Trophoblast cell (in vitro differentiated cells and primary cell): ENCODE measurements at regions not wholly inside any gene's neighbourhood (a gene's known extent, or its start where the extent isn't known, plus 50 kb on each side); places are given as distances from the start of the nearest gene placed in this dataset.

Experiments used
- DNase-seq, 2 donors: peaks; one replicate each; pipeline ENCODE4 v3.0.0-alpha.2; 2016
- H2AFZ ChIP-seq: 2 replicates; pipeline ENCODE4 v1.6.1; 2013; ENCODE audit warnings: low read length, moderate library complexity, mild to moderate bottlenecking; ENCODE audit not compliant: insufficient read depth, poor library complexity
- H2AK5ac ChIP-seq: 2 replicates; pipeline ENCODE4 v1.6.1; 2013; ENCODE audit warnings: mild to moderate bottlenecking, low read length
- H2BK120ac ChIP-seq: 2 replicates; pipeline ENCODE4 v1.6.1; 2013; ENCODE audit warnings: low read length, mild to moderate bottlenecking, moderate library complexity; ENCODE audit not compliant: insufficient read depth, poor library complexity
- H2BK12ac ChIP-seq: 2 replicates; pipeline ENCODE4 v1.6.1; 2013; ENCODE audit warnings: mild to moderate bottlenecking, low read length, moderate library complexity
- H2BK5ac ChIP-seq: 2 replicates; pipeline ENCODE4 v1.6.1; 2013; ENCODE audit warnings: low read length, low read depth, moderate library complexity, mild to moderate bottlenecking; ENCODE audit not compliant: poor library complexity
- H3K14ac ChIP-seq: 2 replicates; pipeline ENCODE4 v1.6.1; 2013; ENCODE audit warnings: mild to moderate bottlenecking, low read length
- H3K18ac ChIP-seq: 2 replicates; pipeline ENCODE4 v1.6.1; 2013; ENCODE audit warnings: mild to moderate bottlenecking, low read length
- H3K23ac ChIP-seq: 2 replicates; pipeline ENCODE4 v1.6.1; 2013; ENCODE audit warnings: low read length
- H3K27ac ChIP-seq: 2 replicates; pipeline ENCODE4 v1.5.1; 2013; ENCODE audit warnings: low read depth, mild to moderate bottlenecking, inconsistent platforms, low read length, moderate library complexity
- H3K27me3 ChIP-seq: 2 replicates; pipeline ENCODE4 v1.6.1; 2013; ENCODE audit warnings: inconsistent platforms, mild to moderate bottlenecking, low read length, moderate library complexity; ENCODE audit not compliant: insufficient read depth
- H3K36me3 ChIP-seq, 2 experiments: 1 replicate in 1 of 2; 2 replicates in 1 of 2; pipeline ENCODE4 v1.6.1; 2013; ENCODE audit warnings: low read length in 2 of 2, mild to moderate bottlenecking in 2 of 2, moderate library complexity in 1 of 2; ENCODE audit not compliant: insufficient read depth in 2 of 2, control insufficient read depth in 1 of 2
- H3K4ac ChIP-seq: 2 replicates; pipeline ENCODE4 v1.6.1; 2013; ENCODE audit warnings: low read depth, mild to moderate bottlenecking, low read length, moderate library complexity
- H3K4me1 ChIP-seq, 2 experiments: 1 replicate in 1 of 2; 2 replicates in 1 of 2; pipeline ENCODE4 v1.6.1; 2013; ENCODE audit warnings: low read length in 2 of 2, mild to moderate bottlenecking in 2 of 2, moderate library complexity in 1 of 2; ENCODE audit not compliant: insufficient read depth in 2 of 2, control insufficient read depth in 1 of 2
- H3K4me2 ChIP-seq: 2 replicates; pipeline ENCODE4 v1.6.1; 2013; ENCODE audit warnings: inconsistent platforms, mild to moderate bottlenecking, low read length, moderate library complexity
- H3K4me3 ChIP-seq: 2 replicates; pipeline ENCODE4 v1.5.1; 2013; ENCODE audit warnings: mild to moderate bottlenecking, low read depth, low read length, inconsistent platforms
- H3K79me1 ChIP-seq: one replicate; pipeline ENCODE4 v1.6.1; 2013; ENCODE audit warnings: low read length
- H3K79me2 ChIP-seq: 2 replicates; pipeline ENCODE4 v1.6.1; 2013; ENCODE audit warnings: low read length, mild to moderate bottlenecking; ENCODE audit not compliant: control insufficient read depth, insufficient read depth, poor library complexity
- H3K9ac ChIP-seq: 2 replicates; pipeline ENCODE4 v1.6.1; 2013; ENCODE audit warnings: mild to moderate bottlenecking, low read length
- H3K9me3 ChIP-seq: 2 replicates; pipeline ENCODE4 v1.6.1; 2013; ENCODE audit warnings: low read depth, mild to moderate bottlenecking, control low read depth, inconsistent platforms, low read length; ENCODE audit not compliant: insufficient read depth
- H4K12ac ChIP-seq: 2 replicates; pipeline ENCODE4 v1.6.1; 2013; ENCODE audit warnings: low read depth, mild to moderate bottlenecking, low read length, moderate library complexity
- H4K8ac ChIP-seq: 2 replicates; pipeline ENCODE4 v1.6.1; 2013; ENCODE audit warnings: low read depth, mild to moderate bottlenecking, low read length, moderate library complexity
- H4K91ac ChIP-seq: one replicate; pipeline ENCODE4 v1.6.1; 2013; ENCODE audit warnings: low read depth, mild to moderate bottlenecking, low read length, moderate library complexity
- WGBS: extraction: QIAGEN DNeasy Blood & Tissue Kit; methylation state at CpG from one replicate; pipeline ENCODE4 v1.1.7; 2013; ENCODE audit warnings: missing lambda C conversion rate; ENCODE audit not compliant: insufficient read length, insufficient coverage; ENCODE audit errors: extremely low coverage; 5-methylcytosine and 5-hydroxymethylcytosine counted together

DNA sequence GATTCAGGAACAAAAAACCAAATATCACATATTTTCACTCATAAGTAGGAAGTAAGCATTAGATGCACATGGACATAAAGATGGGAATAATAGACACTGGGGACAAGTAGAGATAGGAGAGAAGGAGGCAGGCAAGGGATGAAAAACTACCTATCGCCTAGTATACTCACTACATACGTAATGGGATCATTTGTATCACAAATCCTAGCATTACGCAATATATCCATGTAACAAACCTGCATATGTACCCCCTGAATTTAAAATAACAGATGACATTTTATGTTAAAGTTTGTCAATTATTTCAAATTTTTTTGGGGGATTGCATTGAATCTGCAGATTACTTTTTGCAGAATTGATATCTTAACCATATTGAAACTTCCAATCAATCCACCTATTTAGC lies 660.5 kb upstream of the MAN1A1 start:
- no peaks in the 10 kb centered on the region for H3K27me3 ChIP-seq
- no peak overlapping the region for H4K8ac ChIP-seq
- H4K12ac ChIP-seq: no peak overlapping the region
- no CpG with 5 or more reads among the region's 3 CpGs for WGBS
- no peak overlapping the region for H3K4me3 ChIP-seq
- no peak overlapping the region for H2BK120ac ChIP-seq
- no peak overlapping the region for H2BK5ac ChIP-seq
- no peak overlapping the region for H2BK12ac ChIP-seq
- no peak overlapping the region for H3K4me2 ChIP-seq
- no peaks in the 10 kb centered on the region for H3K79me2 ChIP-seq
- no peaks in the 10 kb centered on the region for H3K36me3 ChIP-seq
- DNase-seq: no peak
- H3K4me1 ChIP-seq: no peaks in the 10 kb centered on the region
- no peak overlapping the region for H3K23ac ChIP-seq
- no peak overlapping the region for H4K91ac ChIP-seq
- no peaks in the 10 kb centered on the region for H3K79me1 ChIP-seq
- H3K27ac ChIP-seq: no peak overlapping the region
- H2AFZ ChIP-seq: no peak overlapping the region
- no peak overlapping the region for H2AK5ac ChIP-seq
- H3K4ac ChIP-seq: no peak overlapping the region
- no peak overlapping the region for H3K18ac ChIP-seq
- H3K9ac ChIP-seq: no peak overlapping the region
- no peaks in the 10 kb centered on the region for H3K9me3 ChIP-seq
- no peak overlapping the region for H3K14ac ChIP-seq

DNA sequence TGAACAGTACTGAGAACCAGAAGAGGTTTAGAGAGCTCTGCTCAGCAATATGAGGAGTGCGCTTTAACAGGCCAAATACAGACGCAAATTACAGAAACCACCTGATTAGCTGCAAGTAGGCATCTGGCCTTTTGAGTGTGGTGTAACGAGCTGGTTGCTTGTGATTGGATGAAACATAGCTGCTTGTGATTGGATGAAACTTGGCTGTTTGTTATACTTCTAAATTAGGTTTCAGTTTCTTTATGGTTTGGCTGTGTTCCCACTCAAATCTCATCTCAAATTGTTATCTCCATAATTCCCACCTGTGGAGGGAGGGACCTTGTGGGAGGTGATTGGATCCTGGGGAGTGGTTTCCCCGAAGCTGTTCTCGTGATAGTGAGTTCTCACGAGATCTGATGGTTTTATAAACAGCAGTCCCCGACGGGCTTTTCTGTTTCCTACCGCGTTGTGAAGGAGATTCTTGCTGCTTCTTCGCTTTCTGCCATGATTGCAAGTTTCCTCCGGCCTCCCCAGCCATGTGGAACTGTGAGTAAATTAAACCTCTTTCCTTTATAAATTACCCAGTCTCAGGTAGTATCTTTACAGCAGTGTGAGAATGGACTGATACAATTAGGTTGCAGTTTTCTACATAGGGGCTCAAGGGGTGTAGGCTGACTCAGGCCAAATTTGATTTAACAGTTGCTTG lies 655.9 kb upstream of the MAN1A1 start:
- H3K36me3 ChIP-seq: no peaks in the 10 kb centered on the region
- H3K27me3 ChIP-seq: no peaks in the 10 kb centered on the region
- DNase-seq: peak in 1 of 2 donors; percentile 6
- no peaks in the 10 kb centered on the region for H3K9me3 ChIP-seq
- no peak overlapping the region for H3K4ac ChIP-seq
- no peak overlapping the region for H2AK5ac ChIP-seq
- no peak overlapping the region for H2BK120ac ChIP-seq
- H3K27ac ChIP-seq: no peak overlapping the region
- H2AFZ ChIP-seq: no peak overlapping the region
- no peak overlapping the region for H4K12ac ChIP-seq
- WGBS: no CpG with 5 or more reads among the region's 12 CpGs
- no peak overlapping the region for H3K9ac ChIP-seq
- H3K23ac ChIP-seq: no peak overlapping the region
- H3K79me2 ChIP-seq: no peaks in the 10 kb centered on the region
- H4K91ac ChIP-seq: no peak overlapping the region
- H3K4me3 ChIP-seq: no peak overlapping the region
- no peak overlapping the region for H3K18ac ChIP-seq
- H3K14ac ChIP-seq: no peak overlapping the region
- no peak overlapping the region for H3K4me2 ChIP-seq
- no peaks in the 10 kb centered on the region for H3K4me1 ChIP-seq
- H4K8ac ChIP-seq: no peak overlapping the region
- H2BK5ac ChIP-seq: no peak overlapping the region
- H3K79me1 ChIP-seq: no peaks in the 10 kb centered on the region
- no peak overlapping the region for H2BK12ac ChIP-seq

GRCh38 chr6:119986934-119987549 lies 637.5 kb upstream of the MAN1A1 start:
- no peak overlapping the region for H3K4me3 ChIP-seq
- no peak overlapping the region for H2BK5ac ChIP-seq
- H4K12ac ChIP-seq: no peak overlapping the region
- DNase-seq: no peak
- no peak overlapping the region for H3K4me2 ChIP-seq
- no peak overlapping the region for H3K4ac ChIP-seq
- no peaks in the 10 kb centered on the region for H3K79me2 ChIP-seq
- no peak overlapping the region for H4K91ac ChIP-seq
- H3K14ac ChIP-seq: no peak overlapping the region
- H3K9me3 ChIP-seq: no peaks in the 10 kb centered on the region
- no peaks in the 10 kb centered on the region for H3K4me1 ChIP-seq
- H4K8ac ChIP-seq: no peak overlapping the region
- H3K23ac ChIP-seq: no peak overlapping the region
- no peaks in the 10 kb centered on the region for H3K27me3 ChIP-seq
- no peak overlapping the region for H3K9ac ChIP-seq
- WGBS: no CpG with 5 or more reads among the region's 3 CpGs
- no peak overlapping the region for H2AFZ ChIP-seq
- no peak overlapping the region for H3K27ac ChIP-seq
- H3K18ac ChIP-seq: no peak overlapping the region
- H2AK5ac ChIP-seq: no peak overlapping the region
- no peak overlapping the region for H2BK12ac ChIP-seq
- H2BK120ac ChIP-seq: no peak overlapping the region
- H3K79me1 ChIP-seq: no peaks in the 10 kb centered on the region
- no peaks in the 10 kb centered on the region for H3K36me3 ChIP-seq

GRCh38 chr6:119985952-119986736 lies 636.6 kb upstream of the MAN1A1 start:
- no peak overlapping the region for H3K23ac ChIP-seq
- no peaks in the 10 kb centered on the region for H3K36me3 ChIP-seq
- H3K4me1 ChIP-seq: no peaks in the 10 kb centered on the region
- H3K9ac ChIP-seq: no peak overlapping the region
- no peaks in the 10 kb centered on the region for H3K79me2 ChIP-seq
- no peak for DNase-seq
- no peaks in the 10 kb centered on the region for H3K9me3 ChIP-seq
- H3K27ac ChIP-seq: no peak overlapping the region
- H4K12ac ChIP-seq: no peak overlapping the region
- H3K27me3 ChIP-seq: no peaks in the 10 kb centered on the region
- H3K4me3 ChIP-seq: peak overlapping the region; percentile 23
- no peak overlapping the region for H2BK12ac ChIP-seq
- H4K91ac ChIP-seq: no peak overlapping the region
- no peak overlapping the region for H2AK5ac ChIP-seq
- H3K4ac ChIP-seq: no peak overlapping the region
- no peak overlapping the region for H3K18ac ChIP-seq
- H2AFZ ChIP-seq: no peak overlapping the region
- H2BK120ac ChIP-seq: no peak overlapping the region
- no peak overlapping the region for H4K8ac ChIP-seq
- H3K79me1 ChIP-seq: no peaks in the 10 kb centered on the region
- no CpG with 5 or more reads among the region's 4 CpGs for WGBS
- no peak overlapping the region for H3K4me2 ChIP-seq
- no peak overlapping the region for H2BK5ac ChIP-seq
- no peak overlapping the region for H3K14ac ChIP-seq
